GM18508 (cell line): ENCODE measurements at regions not wholly inside any gene's neighbourhood (a gene's known extent, or its start where the extent isn't known, plus 50 kb on each side); places are given as distances from the start of the nearest gene placed in this dataset.
"Not testable (repeated sequence)": the region's sequence is repeated elsewhere in the genome, so short reads cannot be mapped to it uniquely, and the experiment has no call there.

Source experiments
- ATAC-seq: cut with Tn5 transposase; IDR thresholded peaks from one replicate; pipeline ENCODE4 v1.9.1; 2021; ENCODE audit warnings: moderate number of reproducible peaks; ENCODE audit not compliant: insufficient read depth, unreplicated experiment

- no peak for ATAC-seq
Measured at GRCh38 chrX:42022158-42022557, 98.8 kb upstream of the CASK start.

- ATAC-seq = no peak
Measured at GRCh38 chrX:42021058-42021457, 97.7 kb upstream of the CASK start.

GRCh38 chrX:42020225-42020624 lies 96.9 kb upstream of the CASK start:
- no peak for ATAC-seq

GRCh38 chrX:42017971-42018370 lies 94.6 kb upstream of the CASK start:
- no peak for ATAC-seq

GRCh38 chrX:42000836-42001235 lies 77.5 kb upstream of the CASK start:
- ATAC-seq = no peak

- no peak for ATAC-seq
Measured at GRCh38 chrX:41984628-41985027, 61.3 kb upstream of the CASK start.

GRCh38 chrX:41982953-41983352 lies 59.6 kb upstream of the CASK start:
- ATAC-seq = no peak

- ATAC-seq = no peak
Measured at GRCh38 chrX:41981481-41982013, 58.2 kb upstream of the CASK start.

- not testable (repeated sequence) for ATAC-seq
Measured at GRCh38 chrX:41974677-41975076, 51.3 kb upstream of the CASK start.

GRCh38 chrX:41973208-41973607 lies 49.9 kb upstream of the CASK start:
- no peak for ATAC-seq
